ENCODE measurements at regions not wholly inside any gene's neighbourhood (a gene's known extent, or its start where the extent isn't known, plus 50 kb on each side); places are given as distances from the start of the nearest gene placed in this dataset.
"Not testable (repeated sequence)": the region's sequence is repeated elsewhere in the genome, so short reads cannot be mapped to it uniquely, and the experiment has no call there.

- no peak for DNase-seq (ENCODE audit: low read depth)
These were observed 59.7 kb downstream of the HMGB3 start for GRCh38 chrX:151042842-151043241.

GRCh38 chrX:151066373-151066772 is 83.2 kb downstream of the HMGB3 start:
- DNase-seq (ENCODE audit: low read depth), result not testable (repeated sequence)

- DNase-seq (ENCODE audit: low read depth), result no peak
These were observed 90.6 kb downstream of the HMGB3 start for GRCh38 chrX:151073767-151074166.

GRCh38 chrX:151081016-151081415 is 95.4 kb upstream of the GPR50 start:
- DNase-seq (ENCODE audit: low read depth), result no peak

GRCh38 chrX:151082077-151082948 is 94.1 kb upstream of the GPR50 start:
- peak; percentile 0 for DNase-seq (ENCODE audit: low read depth)

- DNase-seq (ENCODE audit: low read depth), result no peak
These were observed 91.9 kb upstream of the GPR50 start for GRCh38 chrX:151084454-151084853.

- DNase-seq (ENCODE audit: low read depth), result no peak
These were observed 91.2 kb upstream of the GPR50 start for GRCh38 chrX:151085207-151085606.

GRCh38 chrX:151088221-151088620 is 88.2 kb upstream of the GPR50 start:
- DNase-seq (ENCODE audit: low read depth), result no peak

GRCh38 chrX:151099001-151099400 is 77.4 kb upstream of the GPR50 start:
- DNase-seq (ENCODE audit: low read depth), result no peak

- DNase-seq (ENCODE audit: low read depth), result no peak
These were observed 75.6 kb upstream of the GPR50 start for GRCh38 chrX:151100799-151101198.

- not testable (repeated sequence) for DNase-seq (ENCODE audit: low read depth)
These were observed 63.2 kb upstream of the GPR50 start for GRCh38 chrX:151113200-151113599.
